ENCODE measurements at regions not wholly inside any gene's neighbourhood (a gene's known extent, or its start where the extent isn't known, plus 50 kb on each side); places are given as distances from the start of the nearest gene placed in this dataset.
"Not testable (repeated sequence)": the region's sequence is repeated elsewhere in the genome, so short reads cannot be mapped to it uniquely, and the experiment has no call there.

DNA sequence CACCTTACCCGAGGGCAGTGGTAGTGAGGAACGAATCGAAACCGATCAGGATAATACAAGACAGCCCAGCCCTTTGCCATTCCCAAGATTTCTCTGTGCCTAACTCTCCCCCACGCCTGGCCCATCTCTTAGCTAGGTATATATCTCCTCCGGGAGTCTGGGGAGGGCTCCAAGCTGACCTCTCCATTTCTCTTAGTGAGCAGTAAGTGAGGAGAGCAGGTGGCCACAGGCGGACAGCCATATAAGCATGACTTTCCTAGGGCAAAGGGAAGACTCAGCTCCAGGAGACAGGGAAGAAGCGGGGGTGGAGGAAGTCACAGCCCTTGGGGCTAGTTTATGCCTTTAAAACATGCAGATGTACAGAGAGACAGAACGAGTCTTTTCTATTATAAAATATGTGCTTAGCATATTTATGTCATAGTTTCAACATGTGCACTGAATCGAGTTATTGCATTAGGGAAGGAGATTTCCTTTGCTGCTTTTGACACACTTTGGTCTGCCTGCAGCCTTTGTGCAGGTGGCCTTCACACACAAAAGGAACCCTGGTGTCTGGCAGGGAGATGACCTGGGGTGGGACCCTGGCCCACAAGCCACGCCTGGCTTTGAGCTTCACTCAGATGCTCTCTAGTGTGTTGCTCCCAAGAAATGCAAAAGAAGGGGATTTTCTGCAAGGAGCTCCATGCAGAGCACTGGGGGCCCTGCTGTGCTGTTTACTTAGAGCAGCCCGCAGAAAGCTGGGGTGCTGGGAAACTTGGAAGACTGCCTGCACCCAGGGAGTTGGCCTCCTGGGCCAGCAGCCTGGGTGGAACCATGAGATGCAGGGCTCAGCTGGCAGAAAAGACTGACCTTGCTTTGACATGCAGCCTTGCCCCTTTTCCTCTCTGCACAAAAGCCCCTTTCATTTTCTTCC, 613.3 kb downstream of the BCOR start:
- no peak for DNase-seq

DNA sequence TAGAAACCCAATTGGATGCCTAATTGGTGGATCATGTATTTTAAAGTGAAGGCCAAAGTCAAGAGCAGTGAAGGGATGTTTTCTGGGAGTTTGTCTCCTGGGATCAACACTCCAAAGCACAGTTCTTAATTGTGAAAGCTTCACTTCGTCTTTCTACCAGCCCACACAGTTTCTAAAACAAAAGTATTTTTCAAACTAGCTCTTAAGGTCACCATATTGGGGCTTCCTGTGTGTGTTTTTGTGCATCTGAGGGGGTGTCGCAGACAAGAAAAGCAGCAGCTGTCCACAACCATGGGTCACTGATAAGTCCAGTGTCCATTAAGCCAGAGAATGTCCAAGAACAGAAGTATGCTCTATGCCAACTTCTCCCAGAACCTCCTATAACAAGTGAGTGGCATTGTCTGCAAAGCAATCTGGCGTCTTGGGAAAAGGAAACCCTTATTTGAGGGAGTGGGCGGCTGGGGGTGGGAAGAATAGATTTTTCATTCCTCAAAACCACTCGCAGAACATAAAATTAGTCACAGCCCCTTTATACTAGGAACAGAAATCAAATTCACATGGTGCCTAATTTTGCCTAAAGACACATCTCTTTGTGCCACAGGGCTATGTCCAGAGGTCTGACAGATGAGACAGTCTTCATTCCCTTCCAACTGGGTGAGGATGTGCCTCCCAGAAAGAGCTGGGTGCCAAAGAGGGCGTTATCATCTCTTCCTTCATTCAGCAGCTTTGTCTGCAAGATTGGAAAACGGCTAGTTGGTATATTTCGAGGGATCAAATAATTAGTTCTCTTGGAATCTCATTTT, 610.4 kb downstream of the BCOR start:
- no peak for DNase-seq

GRCh38 chrX:39487969-39488330, 609.8 kb downstream of the BCOR start:
- DNase-seq = no peak

GRCh38 chrX:39491548-39492297, 606.0 kb downstream of the BCOR start:
- DNase-seq = no peak

- no peak for DNase-seq
These were observed 605.1 kb downstream of the BCOR start for GRCh38 chrX:39492497-39493162.

DNA sequence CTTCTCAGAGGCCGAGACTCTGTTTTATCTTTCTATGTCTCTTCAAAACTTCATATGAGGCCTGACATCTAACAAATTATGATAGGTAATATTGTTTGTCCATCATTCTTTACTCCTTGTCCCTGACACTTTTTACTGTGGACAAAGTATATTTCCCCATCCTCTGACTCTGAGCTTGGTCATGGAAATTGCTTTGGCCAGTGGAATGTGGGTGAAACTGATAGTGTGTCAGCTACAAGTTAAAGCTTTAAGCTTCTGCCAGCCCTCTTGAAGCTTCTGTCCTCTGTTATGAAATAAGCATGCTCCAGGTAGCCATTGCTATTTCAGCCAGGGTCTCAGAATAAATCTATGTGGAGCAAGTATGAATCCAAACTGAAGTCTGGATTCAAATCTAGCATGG, 604.6 kb downstream of the BCOR start:
- DNase-seq = no peak

GRCh38 chrX:39497117-39497516, 600.6 kb downstream of the BCOR start:
- DNase-seq = not testable (repeated sequence)

DNA sequence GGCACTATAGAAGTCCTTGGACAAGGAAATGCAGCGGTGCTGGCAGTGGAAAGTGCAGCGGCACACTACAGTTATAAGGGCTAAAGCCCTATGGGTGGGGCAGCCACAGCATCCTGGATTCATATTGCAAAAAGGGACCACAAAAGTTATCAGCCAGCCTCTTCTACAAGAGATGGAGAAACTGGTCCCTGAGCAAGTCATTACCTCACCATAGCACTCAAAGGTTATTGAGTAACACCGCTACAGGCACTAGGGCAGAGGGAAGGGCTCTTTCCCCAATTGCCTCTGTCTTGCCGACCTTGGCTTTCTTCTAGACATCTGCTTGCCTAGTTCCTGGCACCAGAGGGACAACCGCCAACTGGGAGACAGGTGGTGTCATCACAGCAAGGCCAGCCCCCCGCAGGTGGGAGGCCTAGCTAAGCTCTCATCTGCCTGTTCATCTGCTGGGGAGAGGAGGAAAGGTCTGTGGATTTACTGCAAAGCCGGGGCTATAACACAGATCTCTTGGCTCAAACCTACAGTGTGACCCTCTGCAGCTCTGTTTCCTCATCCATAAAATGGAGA, 600.0 kb downstream of the BCOR start:
- DNase-seq = no peak

- DNase-seq = no peak
These were observed 597.8 kb downstream of the BCOR start for GRCh38 chrX:39499996-39500395.

DNA sequence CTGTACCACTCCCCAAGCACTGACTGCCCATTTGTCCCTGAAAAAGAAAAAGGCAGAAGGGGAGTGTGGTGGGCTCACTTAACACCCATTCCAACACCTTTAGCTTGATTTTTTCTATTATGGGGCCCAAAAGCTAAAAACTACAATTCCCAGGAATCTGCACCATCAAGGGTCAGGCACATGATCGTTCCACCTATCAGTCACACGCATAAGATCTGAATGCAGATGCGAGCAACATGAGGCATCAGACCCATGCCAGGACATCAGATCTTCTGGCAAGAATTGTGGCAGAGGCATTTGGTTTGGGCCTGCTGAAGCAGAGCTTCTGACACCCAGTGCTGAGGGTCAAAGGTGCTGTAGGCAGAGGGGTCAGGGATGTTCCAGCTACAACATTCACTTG, 595.9 kb downstream of the BCOR start:
- DNase-seq = no peak

DNA sequence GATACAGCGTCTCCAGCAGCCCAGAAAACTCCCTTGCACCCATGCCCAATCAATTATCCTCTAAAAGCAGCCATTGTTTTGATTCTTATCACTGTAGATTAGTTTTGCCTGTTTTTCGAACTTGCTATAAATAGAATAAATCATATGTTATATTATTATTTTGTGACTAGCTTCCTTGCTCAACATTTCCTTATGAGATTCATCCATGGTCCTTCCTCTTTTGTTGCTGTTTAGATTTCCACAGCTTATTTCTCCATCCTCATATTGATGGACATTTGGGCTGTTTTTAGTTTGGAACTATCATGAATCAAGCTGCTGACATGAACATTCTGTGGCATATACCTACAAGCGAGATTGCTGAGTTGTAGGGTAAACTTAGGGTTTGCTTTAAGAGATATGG, 595.3 kb downstream of the BCOR start:
- DNase-seq = no peak

- no peak for DNase-seq
These were observed 593.5 kb downstream of the BCOR start for GRCh38 chrX:39504227-39504626.

DNA sequence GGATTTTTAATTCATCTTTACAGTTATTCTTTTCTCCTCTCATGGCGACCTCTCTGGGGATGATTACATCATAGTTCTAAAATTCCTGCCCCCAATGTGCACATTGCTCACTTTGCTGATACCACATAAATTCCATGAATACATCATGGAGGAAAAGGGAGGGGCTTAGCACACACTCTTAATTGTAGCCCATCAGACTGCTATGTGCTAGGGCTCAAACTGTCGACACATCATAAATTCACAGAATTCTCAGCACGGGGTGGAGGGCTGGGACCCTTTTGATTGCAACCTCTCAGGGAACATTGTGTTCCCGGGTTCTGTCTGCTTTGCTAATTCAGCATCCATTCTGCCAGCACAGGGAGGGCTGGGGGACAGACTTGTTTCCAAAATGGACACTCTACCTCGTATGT, 592.9 kb downstream of the BCOR start:
- no peak for DNase-seq

GRCh38 chrX:39506131-39506530, 591.6 kb downstream of the BCOR start:
- DNase-seq = no peak

GRCh38 chrX:39507034-39507433, 590.7 kb downstream of the BCOR start:
- DNase-seq = no peak

GRCh38 chrX:39507617-39508299, 590.0 kb downstream of the BCOR start:
- no peak for DNase-seq

GRCh38 chrX:39508300-39508692, 589.5 kb downstream of the BCOR start:
- no peak for DNase-seq

- DNase-seq = no peak
These were observed 588.6 kb downstream of the BCOR start for GRCh38 chrX:39509157-39509556.

- no peak for DNase-seq
These were observed 583.9 kb downstream of the BCOR start for GRCh38 chrX:39513836-39514235.

DNA sequence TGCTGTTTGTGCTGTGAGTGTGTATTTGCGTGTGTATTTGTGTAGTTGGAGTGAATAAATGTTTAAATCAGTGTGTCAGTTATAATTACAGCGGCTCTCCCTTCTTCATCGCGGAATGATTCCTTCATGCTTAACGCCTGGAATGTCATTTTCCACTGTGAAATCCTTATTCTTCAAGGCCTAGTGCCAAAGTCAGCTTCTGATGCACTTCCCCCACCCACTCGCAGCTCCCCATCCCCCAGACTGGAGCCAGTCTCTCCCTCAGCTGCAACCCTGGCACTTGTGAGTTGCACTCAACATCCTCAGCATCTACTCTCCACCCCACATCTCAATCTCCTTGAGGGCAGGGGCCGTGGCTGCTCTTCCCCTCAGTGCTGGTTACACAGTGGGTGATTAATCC, 583.0 kb downstream of the BCOR start:
- no peak for DNase-seq

DNA sequence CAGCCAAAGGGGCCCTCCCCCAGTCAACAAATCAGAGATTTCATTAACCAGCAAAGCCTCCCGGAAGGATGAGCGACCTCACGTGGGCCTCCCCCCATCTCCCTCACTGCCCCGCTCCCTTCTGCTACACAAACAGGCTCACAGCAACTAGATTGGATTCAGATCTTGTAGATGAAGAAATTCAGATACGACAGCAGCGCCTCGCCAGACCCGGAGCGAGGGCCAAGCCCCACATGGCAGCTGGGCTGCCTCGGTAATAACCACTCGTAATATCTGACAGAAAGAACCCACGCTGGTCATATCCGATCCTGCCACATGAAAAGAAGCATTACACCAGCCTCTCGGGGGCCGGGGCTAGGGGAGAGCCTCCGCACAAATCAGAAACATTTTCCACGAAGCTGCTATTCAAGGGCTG, 581.3 kb downstream of the BCOR start:
- DNase-seq = no peak

- no peak for DNase-seq
These were observed 579.2 kb downstream of the BCOR start for GRCh38 chrX:39518476-39519029.

Data from NCI-H526 (cell line).